ENCODE measurements at regions not wholly inside any gene's neighbourhood (a gene's known extent, or its start where the extent isn't known, plus 50 kb on each side); places are given as distances from the start of the nearest gene placed in this dataset.
A peak's percentile ranks its signal among the peaks of the same experiment; 100 is the strongest.

- Histone ChIP-seq H3K9me3 (replicated peaks; ENCODE audit: control insufficient read depth, insufficient read depth, low read length) (no peaks in the 10 kb centered on the region), H3K4me3 (replicated peaks in 1 of 3; ENCODE audit: insufficient read depth in 1 of 3, low read depth in 1 of 3, low read length in 3 of 3) (no peak overlapping the region), H3K79me2 (ENCODE audit: control insufficient read depth, insufficient read depth, low read length) (no peaks in the 10 kb centered on the region), H3K27me3 (ENCODE audit: control insufficient read depth in 2 of 2, insufficient read depth in 2 of 2, low read length in 2 of 2) (no peaks in the 10 kb centered on the region), H2AFZ (ENCODE audit: low read depth, low read length) (no peak overlapping the region), H3K27ac (ENCODE audit: insufficient read depth, low read depth, low read length) (no peak overlapping the region), H4K20me1 (replicated peaks; ENCODE audit: control insufficient read depth, extremely low read depth, insufficient read depth, low read length) (no peaks in the 10 kb centered on the region), H3K9ac (replicated peaks; ENCODE audit: extremely low read depth, insufficient read depth, low read length) (no peak overlapping the region), H3K4me1 (ENCODE audit: control insufficient read depth, extremely low read depth, insufficient read depth, low read length) (peaks cover 14% of the 10 kb centered on the region), H3K4me2 (ENCODE audit: insufficient read depth, low read length) (no peak overlapping the region), H3K9me1 (replicated peaks; ENCODE audit: control insufficient read depth, extremely low read depth, insufficient read depth, low read length) (no peaks in the 10 kb centered on the region), H3K36me3 (ENCODE audit: control insufficient read depth in 2 of 2, extremely low read depth in 1 of 2, insufficient read depth in 2 of 2, low read length in 2 of 2) (no peaks in the 10 kb centered on the region)
- intact Hi-C loops (cut with micrococcal nuclease), result no loop called here
- BruUV-seq (replicated peaks), result no TSS peak
- dilution Hi-C loops (cut with MboI; ENCODE audit: extremely low pct_ligation_motif_present, low sequenced_read_pairs), result no loop called here
- TF ChIP-seq POLR2A (IDR thresholded peaks at IDR 0.05; ENCODE audit: low read depth, low read length) (no peak), GATA2 (IDR thresholded peaks at IDR 0.05; ENCODE audit: insufficient read depth, insufficient read length, low read depth, low read length) (no peak), EZH2 (IDR thresholded peaks at IDR 0.05; ENCODE audit: borderline replicate concordance, low read depth, low read length, severe bottlenecking) (no peak)
- POLR2A ChIA-PET, result no interaction called here
- no peak for FAIRE-seq
- no peak for DNase-seq (ENCODE audit: low read depth, low spot score)
- CTCF ChIA-PET, result interaction anchor here (1.1 to 1.4 kb wide), 2 partner anchors 61 to 93 kb away, joined by 3 read pairs; no protein-coding TSS in a partner anchor
These were observed 169.8 kb downstream of the WSCD1 start for GRCh38 chr17:6240001-6240400.

GRCh38 chr17:6239241-6239798 is 169.1 kb downstream of the WSCD1 start:
- POLR2A ChIA-PET, result no interaction called here
- FAIRE-seq, result peak; percentile 90

More at GRCh38 chr17:6239241-6239798, 169.1 kb downstream of the WSCD1 start:
- Histone ChIP-seq H3K27ac (ENCODE audit: insufficient read depth, low read depth, low read length) (peak overlapping the region; percentile 46), H4K20me1 (replicated peaks; ENCODE audit: control insufficient read depth, extremely low read depth, insufficient read depth, low read length) (no peaks in the 10 kb centered on the region), H2AFZ (ENCODE audit: low read depth, low read length) (peak overlapping the region; percentile 56), H3K9me3 (replicated peaks; ENCODE audit: control insufficient read depth, insufficient read depth, low read length) (no peaks in the 10 kb centered on the region), H3K36me3 (ENCODE audit: control insufficient read depth in 2 of 2, extremely low read depth in 1 of 2, insufficient read depth in 2 of 2, low read length in 2 of 2) (no peaks in the 10 kb centered on the region), H3K27me3 (ENCODE audit: control insufficient read depth in 2 of 2, insufficient read depth in 2 of 2, low read length in 2 of 2) (no peaks in the 10 kb centered on the region), H3K9ac (replicated peaks; ENCODE audit: extremely low read depth, insufficient read depth, low read length) (no peak overlapping the region), H3K4me3 (replicated peaks in 1 of 3; ENCODE audit: insufficient read depth in 1 of 3, low read depth in 1 of 3, low read length in 3 of 3) (no peak overlapping the region), H3K9me1 (replicated peaks; ENCODE audit: control insufficient read depth, extremely low read depth, insufficient read depth, low read length) (no peaks in the 10 kb centered on the region), H3K79me2 (ENCODE audit: control insufficient read depth, insufficient read depth, low read length) (no peaks in the 10 kb centered on the region), H3K4me1 (ENCODE audit: control insufficient read depth, extremely low read depth, insufficient read depth, low read length) (peaks cover 14% of the 10 kb centered on the region), H3K4me2 (ENCODE audit: insufficient read depth, low read length) (peak overlapping the region; percentile 71)
- TF ChIP-seq GATA2 (IDR thresholded peaks at IDR 0.05; ENCODE audit: insufficient read depth, insufficient read length, low read depth, low read length) (peak; percentile 90), FOS (IDR thresholded peaks at IDR 0.05; ENCODE audit: borderline replicate concordance, insufficient read depth, low read length) (peak; percentile 82), POLR2AphosphoS5 (IDR thresholded peaks at IDR 0.05; ENCODE audit: insufficient read depth, low read depth, low read length) (peak; percentile 66), MAX (IDR thresholded peaks at IDR 0.05; ENCODE audit: insufficient read depth, insufficient read length) (no peak), POLR2A (IDR thresholded peaks at IDR 0.05; ENCODE audit: low read depth, low read length) (peak; percentile 32), CTCF (IDR thresholded peaks at IDR 0.05; ENCODE audit: extremely low read depth in 1 of 2, insufficient read depth in 1 of 2, low read depth in 1 of 2, low read length in 2 of 2) (no peak)
- CTCF ChIA-PET, result interaction anchor here (0.6 to 1.4 kb wide), 4 partner anchors 61 to 170 kb away, joined by 3 to 6 read pairs (median 3); no protein-coding TSS in a partner anchor
- dilution Hi-C loops (cut with MboI; ENCODE audit: extremely low pct_ligation_motif_present, low sequenced_read_pairs), result no loop called here
- DNase-seq (ENCODE audit: low read depth, low spot score), result peak; percentile 68
- no TSS peak for BruUV-seq (replicated peaks)
- intact Hi-C loops (cut with micrococcal nuclease), result no loop called here
